Body of pancreas (tissue), 4 donors: ENCODE measurements at regions not wholly inside any gene's neighbourhood (a gene's known extent, or its start where the extent isn't known, plus 50 kb on each side); places are given as distances from the start of the nearest gene placed in this dataset.
"Not testable (repeated sequence)": the region's sequence is repeated elsewhere in the genome, so short reads cannot be mapped to it uniquely, and the experiment has no call there.

Experiments
- ATAC-seq: fragments of 150-250 bp; one replicate; pipeline ENCODE4 v1.9.1; 2016
- DNase-seq, 4 donors: peaks; one replicate each; pipeline ENCODE4 v3.0.0-alpha.2; 2019
- H3K27ac ChIP-seq, 4 donors: fragments of 200-600 bp; sonication (generic); 1 replicate in 3 of 4; 2 replicates in 1 of 4; pipeline versions ENCODE4 v1.5.1 to v1.6.1; 2016 to 2019; ENCODE audit warnings: mild to moderate bottlenecking in 1 of 4, mixed read lengths in 1 of 4, moderate library complexity in 1 of 4
- H3K27me3 ChIP-seq, 2 donors: fragments of 200-600 bp; sonication (generic); one replicate each; pipeline ENCODE4 v1.6.0; 2016; ENCODE audit warnings: mild to moderate bottlenecking in 1 of 2
- H3K36me3 ChIP-seq, 2 donors: fragments of 200-600 bp; sonication (generic); replicated peaks in 1 of 2; 2 replicates each; pipeline ENCODE4 v1.5.1; 2016; ENCODE audit warnings: low read depth in 2 of 2; ENCODE audit not compliant: insufficient read depth in 1 of 2
- H3K4me1 ChIP-seq: fragments of 200-600 bp; sonication (generic); one replicate; pipeline ENCODE4 v1.6.0; 2016
- H3K4me3 ChIP-seq, 2 donors: fragments of 200-600 bp; sonication (generic); 1 replicate in 1 of 2; 2 replicates in 1 of 2; pipeline ENCODE4 v1.5.1; 2016 to 2019
- H3K9me3 ChIP-seq, 3 donors: fragments of 200-600 bp; sonication (generic); 1 replicate in 2 of 3; 2 replicates in 1 of 3; pipeline ENCODE4 v1.5.1; 2016
- POLR2A ChIP-seq, 3 donors: fragments of 450-650 bp; IDR thresholded peaks; one replicate each; pipeline ENCODE4 v1.6.1; 2016; ENCODE audit warnings: antibody characterized with exemption in 3 of 3, mild to moderate bottlenecking in 2 of 3
- WGBS, 2 donors: methylation state at CpG; one replicate each; pipeline ENCODE4 v1.1.5; 2017; 5-methylcytosine and 5-hydroxymethylcytosine counted together
- intact Hi-C: fragments of 100-400 bp; cut with DNase I; formaldehyde crosslinking; loops from one replicate; pipeline ENCODE4 v1.15.1; 2023
- TF ChIP-seq, protein P1 (sequence below), 7 experiments: fragments of 450-650 bp in 4 of 7; fragments of 200-600 bp in 3 of 7; sonication (generic) in 3 of 7; IDR thresholded peaks; one replicate each; pipeline ENCODE4 v1.5.1; 2016 to 2019; ENCODE audit warnings: antibody characterized with exemption in 7 of 7

DNA sequence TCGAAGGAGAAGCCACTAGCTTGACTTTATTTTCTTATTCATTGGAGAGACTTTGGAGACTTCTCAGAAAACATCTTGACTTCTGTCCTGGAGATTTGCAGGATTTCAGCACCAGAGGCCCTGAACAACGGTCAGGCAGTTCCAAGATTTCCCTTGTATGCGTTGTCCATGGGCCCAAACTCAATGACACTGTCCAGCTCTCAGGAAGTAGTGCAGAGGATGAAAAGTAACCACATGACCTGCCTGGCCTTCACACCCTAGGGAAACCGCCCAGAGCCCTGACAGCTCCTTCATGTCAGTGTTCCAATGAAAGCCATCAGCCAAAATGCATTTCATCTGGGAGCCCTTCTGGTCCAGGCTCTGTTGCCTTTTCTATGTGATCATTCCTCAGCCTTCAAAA lies 214.1 kb downstream of the BLID start:
- H3K4me3 ChIP-seq = no peak overlapping the region
- H3K27me3 ChIP-seq = no peaks in the 10 kb centered on the region
- no peak overlapping the region for H3K27ac ChIP-seq
- DNase-seq (no peak), ATAC-seq (no peak)
- H3K9me3 ChIP-seq = no peaks in the 10 kb centered on the region
- no peaks in the 10 kb centered on the region for H3K36me3 ChIP-seq
- TF ChIP-seq, protein P1, sequence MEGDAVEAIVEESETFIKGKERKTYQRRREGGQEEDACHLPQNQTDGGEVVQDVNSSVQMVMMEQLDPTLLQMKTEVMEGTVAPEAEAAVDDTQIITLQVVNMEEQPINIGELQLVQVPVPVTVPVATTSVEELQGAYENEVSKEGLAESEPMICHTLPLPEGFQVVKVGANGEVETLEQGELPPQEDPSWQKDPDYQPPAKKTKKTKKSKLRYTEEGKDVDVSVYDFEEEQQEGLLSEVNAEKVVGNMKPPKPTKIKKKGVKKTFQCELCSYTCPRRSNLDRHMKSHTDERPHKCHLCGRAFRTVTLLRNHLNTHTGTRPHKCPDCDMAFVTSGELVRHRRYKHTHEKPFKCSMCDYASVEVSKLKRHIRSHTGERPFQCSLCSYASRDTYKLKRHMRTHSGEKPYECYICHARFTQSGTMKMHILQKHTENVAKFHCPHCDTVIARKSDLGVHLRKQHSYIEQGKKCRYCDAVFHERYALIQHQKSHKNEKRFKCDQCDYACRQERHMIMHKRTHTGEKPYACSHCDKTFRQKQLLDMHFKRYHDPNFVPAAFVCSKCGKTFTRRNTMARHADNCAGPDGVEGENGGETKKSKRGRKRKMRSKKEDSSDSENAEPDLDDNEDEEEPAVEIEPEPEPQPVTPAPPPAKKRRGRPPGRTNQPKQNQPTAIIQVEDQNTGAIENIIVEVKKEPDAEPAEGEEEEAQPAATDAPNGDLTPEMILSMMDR (IDR thresholded peaks at IDR 0.05) = no peak
- H3K4me1 ChIP-seq = no peaks in the 10 kb centered on the region
- intact Hi-C loops = no loop called here
- 54 to 71% methylated on average over 4 of the region's 4 CpGs for WGBS, 2 donors

DNA sequence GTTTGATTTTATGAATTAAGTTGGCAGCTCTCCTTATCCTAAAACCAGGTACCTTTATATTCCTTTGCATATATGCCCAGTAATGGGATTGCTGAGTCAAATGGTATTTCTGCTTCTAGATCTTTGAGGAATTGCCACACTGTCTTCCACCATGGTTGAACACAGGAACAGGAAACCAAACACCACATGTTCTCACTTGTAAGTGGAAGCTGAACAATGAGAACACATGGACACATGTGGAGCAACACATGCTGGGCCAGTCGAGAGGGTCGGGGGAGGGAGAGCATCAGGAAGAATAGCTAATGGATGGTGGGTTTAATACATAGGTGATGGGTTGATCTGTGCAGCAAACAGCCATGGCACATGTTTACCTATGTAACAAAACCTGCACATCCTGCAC lies 214.6 kb downstream of the BLID start:
- ATAC-seq, H3K4me3 ChIP-seq, H3K4me1 ChIP-seq, H3K27me3 ChIP-seq, H3K27ac ChIP-seq, H3K9me3 ChIP-seq, intact Hi-C loops, DNase-seq, H3K36me3 ChIP-seq: not testable (repeated sequence)
- 30 to 51% methylated on average over 2 of the region's 2 CpGs for WGBS, 2 donors

DNA sequence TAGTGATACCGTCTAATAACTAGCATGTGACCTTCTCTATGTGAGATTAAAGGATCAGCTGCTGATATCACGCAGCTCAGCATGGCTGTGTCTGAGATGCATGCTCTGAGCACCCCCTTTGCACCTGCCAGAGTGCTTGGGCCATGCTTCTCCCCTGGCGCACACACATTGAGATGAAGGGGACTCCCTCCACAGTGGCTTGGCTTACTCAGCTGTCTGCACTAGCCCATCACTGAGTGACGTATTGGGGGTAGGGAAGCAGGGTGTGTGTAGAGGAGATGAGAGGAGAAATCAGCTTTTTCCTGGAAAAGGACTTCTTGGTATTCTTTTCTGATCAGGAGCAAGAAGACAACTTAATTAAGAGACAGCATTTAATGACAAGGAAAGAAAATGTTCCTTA lies 216.5 kb downstream of the BLID start:
- no peak for DNase-seq
- WGBS, 2 donors = 66 to 72% methylated on average over 4 of the region's 4 CpGs
- Histone ChIP-seq H3K36me3 (no peaks in the 10 kb centered on the region), H3K4me1 (no peaks in the 10 kb centered on the region), H3K27me3 (no peaks in the 10 kb centered on the region), H3K4me3 (no peak overlapping the region), H3K9me3 (no peaks in the 10 kb centered on the region), H3K27ac (no peak overlapping the region)
- TF ChIP-seq, protein P1 (IDR thresholded peaks at IDR 0.05) = no peak
- TF ChIP-seq POLR2A (IDR thresholded peaks at IDR 0.05) = no peak
- intact Hi-C loops = no loop called here
- ATAC-seq = no peak

DNA sequence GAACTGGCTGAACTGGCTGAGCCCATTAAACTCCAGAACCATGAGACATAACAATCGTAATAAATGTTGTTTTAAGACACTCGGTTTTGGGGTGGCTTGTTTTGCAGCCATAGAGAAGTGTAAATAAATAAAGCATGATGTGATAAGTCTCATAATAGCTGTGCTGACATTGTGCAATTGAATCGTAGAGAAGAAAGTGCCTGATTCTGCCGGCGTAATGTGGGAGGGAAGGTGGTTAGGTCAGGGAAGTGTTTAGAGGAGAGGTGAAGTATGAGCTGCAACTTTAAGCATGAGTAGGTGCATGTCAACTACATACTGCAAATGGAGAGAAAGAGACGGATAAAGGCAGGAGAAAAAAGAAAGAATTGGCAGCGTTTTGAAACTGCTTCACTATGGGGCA lies 217.1 kb downstream of the BLID start:
- H3K4me3 ChIP-seq = no peak overlapping the region
- H3K4me1 ChIP-seq = no peaks in the 10 kb centered on the region
- no peak for TF ChIP-seq POLR2A (IDR thresholded peaks at IDR 0.05)
- TF ChIP-seq, protein P1 (IDR thresholded peaks at IDR 0.05) = no peak
- ATAC-seq (no peak), DNase-seq (no peak)
- H3K36me3 ChIP-seq = no peaks in the 10 kb centered on the region
- H3K9me3 ChIP-seq = no peaks in the 10 kb centered on the region
- 41 to 50% methylated on average over 7 of the region's 7 CpGs for WGBS, 2 donors
- H3K27me3 ChIP-seq = no peaks in the 10 kb centered on the region
- intact Hi-C loops = no loop called here
- no peak overlapping the region for H3K27ac ChIP-seq

DNA sequence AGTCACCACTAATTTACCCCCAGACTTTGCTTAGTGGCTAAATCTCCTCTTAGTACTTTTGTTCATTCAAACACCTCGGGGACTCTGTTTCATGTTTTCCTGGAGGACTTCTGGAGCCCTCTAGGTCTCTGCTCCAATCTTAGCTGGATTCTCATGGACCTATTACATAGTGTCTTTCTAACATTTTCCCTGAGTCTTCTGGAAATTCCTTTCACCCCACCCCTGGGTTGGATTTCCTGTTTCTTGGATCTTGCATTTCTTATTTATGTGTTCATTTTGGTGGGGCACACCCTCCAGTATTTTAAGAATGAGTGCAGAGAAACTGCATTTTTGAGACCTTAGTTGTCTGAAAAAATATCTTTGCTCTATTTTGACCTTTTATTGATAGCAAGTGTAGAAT lies 220.1 kb downstream of the BLID start:
- H3K4me1 ChIP-seq = no peaks in the 10 kb centered on the region
- TF ChIP-seq, protein P1 (IDR thresholded peaks at IDR 0.05) = no peak
- no peak for TF ChIP-seq POLR2A (IDR thresholded peaks at IDR 0.05)
- H3K27ac ChIP-seq = no peak overlapping the region
- ATAC-seq (no peak), DNase-seq (no peak)
- no peak overlapping the region for H3K4me3 ChIP-seq
- WGBS, 2 donors = 64 to 73% methylated on average over 1 of the region's 1 CpG
- no peaks in the 10 kb centered on the region for H3K36me3 ChIP-seq
- intact Hi-C loops = no loop called here
- no peaks in the 10 kb centered on the region for H3K9me3 ChIP-seq
- no peaks in the 10 kb centered on the region for H3K27me3 ChIP-seq
